DMS79 treated with DMSO at 0.1 percent for 48 hours (cell line): ENCODE measurements at regions not wholly inside any gene's neighbourhood (a gene's known extent, or its start where the extent isn't known, plus 50 kb on each side); places are given as distances from the start of the nearest gene placed in this dataset.

Source experiments
- DNase-seq: peaks from one replicate; lab custom pipeline; 2025; lab: John Stamatoyannopoulos, UW

DNA sequence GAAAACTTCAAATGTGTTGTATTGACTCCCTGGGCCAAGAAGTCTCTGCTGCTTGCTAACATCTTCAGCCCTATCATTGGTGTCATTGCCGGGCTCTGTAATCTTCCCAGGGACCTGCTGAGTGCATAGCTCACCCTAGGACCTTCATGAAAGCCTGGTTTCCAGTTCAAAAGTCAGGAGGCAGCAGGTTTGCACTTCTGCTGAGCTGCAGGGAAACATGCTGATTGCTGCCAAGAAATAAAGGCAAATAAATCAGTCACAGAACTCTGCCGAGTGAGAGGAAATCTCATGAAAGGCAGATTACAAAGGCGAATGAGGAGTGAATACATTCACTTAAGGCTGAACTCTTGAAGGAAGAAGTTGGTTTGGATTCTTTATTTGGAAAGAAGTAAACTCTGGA, 1947.6 kb upstream of the CELF4 start:
- DNase-seq, result no peak

DNA sequence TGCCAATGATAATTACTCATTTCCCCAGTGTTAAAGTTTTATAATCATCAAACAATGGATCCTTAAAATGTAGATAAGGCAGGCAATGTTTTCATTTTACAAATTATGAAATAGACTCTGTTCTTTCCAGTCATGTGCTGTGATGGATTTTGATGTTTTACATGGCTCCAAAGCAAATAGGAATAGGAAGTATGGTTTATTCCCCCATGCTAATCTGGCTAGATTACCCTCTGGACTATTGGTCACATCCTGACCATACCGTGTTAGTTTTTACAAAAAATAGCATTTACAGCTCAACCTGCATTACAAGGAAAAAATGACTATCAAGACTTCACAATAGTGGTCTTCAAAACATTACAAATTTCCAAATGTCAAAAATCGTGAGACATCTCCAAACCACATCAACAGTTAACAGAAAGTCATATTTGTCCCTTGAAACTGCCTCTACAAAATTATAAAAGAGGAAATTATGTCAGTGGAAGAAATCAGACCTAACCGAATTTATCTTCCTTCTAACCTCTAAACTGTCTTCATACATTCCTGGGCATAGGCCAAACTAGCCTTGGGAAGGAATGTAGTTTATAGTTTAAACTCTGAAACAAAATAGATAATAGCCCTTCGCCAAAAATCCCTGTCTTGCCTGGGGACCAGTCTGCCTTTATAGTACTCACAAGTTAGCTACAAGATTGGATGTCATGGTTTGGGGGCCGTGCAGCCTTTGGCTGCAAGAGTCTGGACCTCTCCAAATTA, 1941.2 kb upstream of the CELF4 start:
- DNase-seq, result no peak

DNA sequence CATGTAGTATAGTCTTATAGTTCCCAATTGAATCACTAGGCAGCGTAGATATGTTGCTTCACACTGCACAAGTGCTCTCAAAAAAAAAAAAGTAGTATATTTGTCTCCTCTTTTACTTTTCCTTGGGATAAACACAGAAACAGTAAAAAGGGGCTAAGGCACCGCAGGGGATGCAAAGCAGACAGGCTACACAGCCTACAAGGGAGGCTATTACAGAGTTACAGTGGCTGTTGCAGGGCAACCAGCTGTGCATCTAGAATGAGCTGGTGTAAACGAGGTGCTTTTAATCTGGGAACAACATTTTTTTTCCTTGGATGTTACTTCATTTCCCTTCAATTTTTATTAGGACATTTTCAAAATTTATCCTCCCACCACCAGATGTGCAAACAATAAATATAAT, 1934.7 kb upstream of the CELF4 start:
- peak; percentile 14 for DNase-seq

DNA sequence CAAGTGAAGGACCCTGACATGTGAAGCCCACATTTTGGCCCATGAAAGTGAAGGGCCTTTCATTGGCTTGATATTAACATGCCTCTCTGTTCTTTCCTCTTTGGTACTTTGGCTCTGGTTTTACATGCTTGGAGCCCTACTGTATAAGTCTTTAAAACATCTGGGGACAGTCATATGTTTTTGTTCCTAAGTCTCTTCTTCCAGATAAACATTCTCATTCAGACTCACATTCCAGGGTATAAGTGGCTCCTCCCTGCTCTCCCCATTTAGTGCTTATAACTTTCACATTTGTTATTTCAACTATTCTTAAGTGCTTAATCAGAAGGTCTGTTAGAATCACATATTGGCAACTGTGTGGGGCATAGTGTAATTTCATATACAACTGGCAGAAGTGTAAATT, 1932.2 kb upstream of the CELF4 start:
- no peak for DNase-seq

DNA sequence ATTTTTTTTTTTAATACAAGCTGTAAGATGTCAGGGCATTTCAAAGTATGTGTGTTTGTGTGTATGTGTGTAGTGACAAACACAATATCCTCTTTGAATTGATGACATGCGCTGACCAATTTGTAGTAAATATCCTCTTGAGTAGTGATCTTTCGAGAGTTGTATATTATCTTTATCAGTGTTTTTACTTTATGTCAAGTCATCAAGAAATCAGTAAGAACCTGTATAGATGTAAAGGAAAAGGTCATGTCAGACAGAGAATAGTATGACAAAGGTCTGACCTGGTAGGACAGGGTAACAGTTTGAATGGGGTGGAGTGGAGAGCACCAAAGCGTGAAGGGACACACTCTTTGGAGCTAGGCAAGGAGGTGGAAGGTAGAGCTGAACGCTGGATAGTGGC, 1931.4 kb upstream of the CELF4 start:
- DNase-seq, result no peak

DNA sequence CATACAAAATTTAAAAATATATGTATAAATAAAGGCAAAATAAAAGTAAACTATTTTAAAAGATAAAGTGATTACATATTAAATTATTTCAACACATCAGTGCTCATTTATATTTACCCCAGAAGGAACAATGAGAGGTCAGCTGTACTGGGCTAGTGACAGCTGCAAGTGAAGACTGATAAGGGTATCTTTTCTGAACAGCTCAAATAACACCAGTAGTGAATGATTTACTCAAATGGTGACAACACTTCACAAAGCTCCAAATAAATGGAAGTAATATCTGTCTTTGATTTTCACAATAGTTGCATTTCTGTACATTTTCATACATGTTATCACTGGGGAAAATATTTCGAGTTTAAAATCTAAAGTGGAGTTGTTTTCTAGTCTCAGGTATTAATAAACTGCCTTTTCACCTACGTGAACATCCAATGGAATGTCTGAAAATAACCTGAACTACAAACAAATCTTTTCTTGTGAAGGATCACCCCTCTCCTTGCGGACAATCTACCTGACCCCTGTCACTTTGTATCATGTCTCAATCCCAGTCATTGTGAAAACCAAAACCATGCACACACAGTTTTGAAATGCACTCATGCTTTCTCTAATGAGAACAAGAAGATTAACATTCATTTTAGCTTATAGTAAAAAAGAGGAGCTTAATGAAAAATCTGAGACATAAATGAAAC, 1928.8 kb upstream of the CELF4 start:
- DNase-seq, result no peak

DNA sequence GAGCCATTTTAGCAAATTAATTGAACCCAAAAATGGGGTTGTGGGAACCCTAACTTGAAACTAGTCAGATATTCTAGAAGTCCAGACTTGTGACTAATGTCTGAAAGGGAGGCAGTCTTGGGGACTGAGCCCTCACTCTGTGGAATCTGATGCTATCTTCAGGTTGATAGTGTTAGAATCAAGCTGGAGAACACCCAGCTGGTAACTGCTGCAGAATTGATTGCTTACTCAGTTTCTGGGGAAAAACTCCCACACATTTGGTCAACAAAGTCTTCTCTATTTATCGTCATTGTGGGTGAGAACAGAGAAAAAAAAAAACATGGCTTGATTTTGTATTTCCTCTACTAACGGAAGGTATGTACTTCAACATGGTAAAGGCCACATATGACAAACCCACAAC, 1925.8 kb upstream of the CELF4 start:
- no peak for DNase-seq

DNA sequence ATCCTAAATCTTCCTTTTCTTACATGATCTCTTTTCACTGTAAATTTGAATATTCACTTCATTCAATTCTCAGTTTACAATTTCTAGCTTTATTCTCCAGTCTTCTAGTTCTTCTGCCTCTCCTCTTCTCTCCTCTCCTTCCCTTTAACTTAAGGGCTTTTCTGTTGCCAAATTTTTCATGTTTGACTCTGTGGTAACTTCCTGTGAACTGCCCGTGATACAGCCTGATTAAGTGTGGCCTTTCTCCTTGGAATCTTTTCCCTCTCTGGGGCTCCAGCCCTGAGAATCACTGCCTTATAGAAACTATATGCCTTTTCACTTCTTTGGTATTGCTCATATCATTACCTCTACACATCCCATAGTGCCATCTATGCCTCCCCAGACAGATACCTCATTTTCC, 1923.8 kb upstream of the CELF4 start:
- no peak for DNase-seq

DNA sequence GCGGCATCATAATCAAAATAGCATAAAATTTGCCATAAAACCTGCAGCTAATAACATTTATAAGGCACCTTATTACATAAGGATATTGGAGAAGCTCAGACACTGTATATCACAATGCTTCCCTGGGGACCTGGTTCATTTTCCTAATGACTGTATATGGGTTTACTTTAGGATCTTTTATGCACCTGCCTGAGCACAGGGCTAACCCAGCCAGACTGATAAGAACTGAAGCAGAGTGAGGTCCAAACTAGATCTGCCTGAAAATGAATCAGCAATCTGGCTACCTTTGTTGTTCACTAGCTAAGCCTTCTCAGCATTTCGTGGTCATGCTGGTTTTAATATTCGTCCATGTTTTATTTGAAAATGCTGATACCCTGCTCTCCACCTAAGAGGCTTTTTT, 1922.3 kb upstream of the CELF4 start:
- no peak for DNase-seq

DNA sequence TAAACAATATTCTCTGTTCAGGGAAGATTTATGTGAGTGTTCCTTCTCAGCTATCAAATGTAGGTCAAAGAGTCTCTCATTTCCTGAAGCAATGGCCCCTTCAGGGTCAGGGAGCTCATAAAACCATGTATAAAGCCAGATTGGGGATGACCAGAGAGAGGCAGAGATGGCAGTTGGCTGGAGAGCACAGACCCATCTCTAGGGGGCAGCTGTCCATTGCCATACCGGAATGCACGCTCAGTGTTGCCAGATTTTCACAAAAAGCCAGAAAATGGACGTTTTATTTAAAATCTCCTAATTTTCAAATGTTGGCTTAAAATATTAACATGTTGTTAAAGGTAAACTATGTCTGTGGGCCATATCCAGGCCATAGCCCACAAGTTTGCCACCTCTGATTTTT, 1920.7 kb upstream of the CELF4 start:
- DNase-seq, result no peak

DNA sequence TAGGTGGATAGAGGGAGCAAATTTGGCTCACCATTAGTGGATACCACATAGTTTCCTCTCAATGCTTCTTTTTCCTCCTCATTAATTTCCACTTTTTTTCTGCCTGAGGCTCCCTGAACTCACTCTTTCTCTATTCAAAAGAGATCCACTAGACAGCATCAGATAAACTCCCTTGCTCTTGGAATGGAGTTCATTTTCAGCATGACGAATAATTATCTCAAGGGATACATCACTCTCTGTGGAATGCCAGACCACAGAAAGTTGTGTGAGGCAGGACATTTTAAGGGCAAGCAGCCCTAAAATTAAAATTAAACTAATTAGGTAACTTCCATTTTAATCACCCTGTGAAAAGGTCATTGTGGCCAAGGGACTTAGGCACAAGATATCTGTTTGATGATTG, 1920.1 kb upstream of the CELF4 start:
- no peak for DNase-seq

DNA sequence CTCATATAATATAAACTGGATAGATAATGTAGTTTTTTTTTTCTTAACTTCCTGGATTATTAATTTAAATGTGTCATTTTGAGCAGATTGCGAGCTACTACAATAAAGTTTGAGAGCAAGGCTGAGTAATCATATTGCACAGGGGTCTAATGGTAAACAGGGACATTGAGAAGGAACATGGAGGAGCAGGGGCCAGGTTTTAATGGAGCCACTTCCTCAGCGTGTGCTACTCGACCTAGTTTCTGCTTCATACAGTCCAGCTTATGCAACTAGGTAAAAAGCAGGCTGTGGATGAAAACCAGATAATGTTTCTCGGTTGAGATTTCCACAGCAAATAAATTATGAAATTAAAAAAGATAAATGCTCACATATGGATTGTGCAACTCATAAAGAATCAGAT, 1915.7 kb upstream of the CELF4 start:
- DNase-seq, result no peak

DNA sequence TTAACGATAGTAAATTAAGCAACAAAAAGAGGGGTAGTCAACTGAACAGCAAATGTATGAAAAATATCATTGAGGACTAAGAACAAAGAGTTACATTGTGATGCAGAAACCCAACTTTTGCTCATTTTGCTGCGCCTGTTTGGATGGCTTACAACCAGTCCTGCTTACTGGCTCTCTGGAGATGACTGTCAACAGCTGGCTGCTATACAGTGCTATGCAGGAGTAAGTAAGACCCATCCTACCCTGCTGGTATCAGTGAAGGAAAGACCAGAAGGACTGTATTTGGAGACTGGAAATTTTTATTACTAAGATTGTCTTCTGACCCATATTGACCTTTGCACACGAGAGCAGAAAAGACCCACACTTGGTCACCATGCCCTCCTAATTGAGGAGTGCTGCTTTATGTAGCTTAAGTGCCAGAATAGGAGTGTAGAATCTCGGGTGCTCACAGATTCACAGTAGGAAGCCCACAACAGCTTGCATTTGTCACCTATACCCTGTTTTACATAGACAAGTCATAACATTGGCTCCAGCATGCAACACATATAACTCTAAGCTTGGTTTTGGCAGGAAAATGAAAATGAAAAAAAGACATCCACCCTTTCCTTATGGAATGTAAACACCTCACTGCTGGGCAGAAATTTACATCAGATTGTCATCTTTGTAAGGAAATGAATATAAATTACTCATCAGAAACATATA, 1915.0 kb upstream of the CELF4 start:
- no peak for DNase-seq

DNA sequence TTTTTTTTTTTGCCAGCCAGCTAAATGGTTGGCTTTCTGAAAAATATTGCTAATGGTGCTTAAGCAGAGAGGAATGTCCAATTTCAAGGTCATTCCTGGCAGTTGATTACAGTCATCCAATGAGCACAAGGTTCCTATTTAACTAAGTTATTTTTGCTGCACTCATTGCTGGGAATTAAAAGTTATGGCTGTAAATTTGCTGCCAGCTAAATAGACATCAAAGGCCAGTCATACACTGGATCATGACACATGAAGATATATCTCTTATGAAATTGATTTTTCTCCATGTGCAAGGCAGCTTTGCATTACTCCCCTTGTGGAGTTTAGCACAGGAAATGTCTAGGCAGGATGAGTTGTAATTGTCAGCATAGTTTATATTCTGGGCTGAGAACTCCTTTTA, 1898.4 kb upstream of the CELF4 start:
- no peak for DNase-seq

DNA sequence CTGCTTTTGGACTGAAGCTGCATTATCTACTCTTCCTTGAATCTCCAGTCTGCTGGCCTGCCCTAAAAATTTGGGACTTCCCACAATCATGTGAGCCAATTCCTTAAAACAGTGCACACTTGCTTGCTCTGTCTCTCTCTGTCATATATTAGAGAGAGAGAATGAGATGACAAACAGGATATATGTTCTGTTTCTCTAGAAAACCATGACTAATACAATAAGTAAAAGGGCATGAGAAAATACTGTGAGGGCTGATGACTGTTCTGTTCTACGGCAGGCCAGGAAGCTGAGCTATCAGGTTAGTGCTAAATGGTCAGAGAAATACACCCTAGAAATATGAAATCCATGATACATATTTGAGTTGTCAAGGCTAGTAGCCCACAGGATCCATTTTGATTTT, 1896.8 kb upstream of the CELF4 start:
- DNase-seq, result no peak

DNA sequence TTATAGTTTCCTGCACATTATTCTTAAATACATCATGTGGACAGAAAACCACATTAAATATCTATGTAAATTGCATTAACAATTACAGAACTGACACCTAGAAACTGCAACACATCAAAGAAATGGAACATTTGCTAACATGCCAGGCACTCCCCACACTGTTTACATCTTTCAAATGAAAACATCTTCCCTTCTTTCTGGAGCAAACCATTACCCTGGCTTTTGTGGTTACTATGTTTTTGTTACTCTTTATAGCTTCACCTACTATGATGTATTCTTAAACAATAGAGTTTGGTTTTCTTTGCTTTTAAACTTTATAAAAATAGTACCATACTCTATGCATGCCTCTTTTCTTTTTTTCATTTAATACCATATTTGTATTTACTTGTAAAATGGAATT, 1894.5 kb upstream of the CELF4 start:
- DNase-seq, result no peak

DNA sequence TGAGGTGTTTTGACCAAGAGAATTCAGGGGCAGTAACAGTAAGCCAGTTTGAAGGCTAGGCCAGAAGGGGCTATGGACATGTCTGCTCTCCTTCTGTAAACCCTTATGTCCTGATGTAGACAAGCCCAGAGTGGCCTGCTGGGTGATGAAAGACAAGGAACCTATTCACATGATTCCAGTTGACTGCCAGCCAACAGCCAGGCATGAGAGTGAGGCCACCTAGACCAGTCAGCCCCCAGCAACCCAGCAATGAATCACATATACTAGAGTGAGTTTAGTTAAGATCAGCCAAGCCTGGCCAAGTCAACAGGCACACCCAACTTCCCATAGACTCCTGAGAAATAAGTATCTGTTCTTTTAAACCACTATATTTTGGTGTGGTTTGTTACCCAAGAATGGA, 1889.7 kb upstream of the CELF4 start:
- peak; percentile 14 for DNase-seq

DNA sequence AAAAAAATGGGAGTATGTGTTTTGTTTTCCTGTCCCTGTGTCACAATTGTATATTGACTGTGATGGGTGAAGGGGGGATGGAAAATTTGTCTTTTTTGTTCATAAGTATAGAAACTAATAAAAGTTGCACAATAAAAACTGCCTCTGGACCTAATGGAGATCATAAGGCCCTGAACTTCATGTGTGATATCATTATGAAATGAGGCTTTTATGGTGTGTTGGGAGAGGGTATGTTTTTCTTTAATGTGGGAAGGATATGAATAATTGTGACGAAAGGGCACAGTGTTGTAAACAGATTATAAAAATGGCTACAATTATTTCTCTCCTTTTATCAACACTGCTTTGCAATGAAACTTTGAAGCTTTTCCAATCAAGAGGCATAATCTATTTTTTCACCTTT, 1889.3 kb upstream of the CELF4 start:
- no peak for DNase-seq

DNA sequence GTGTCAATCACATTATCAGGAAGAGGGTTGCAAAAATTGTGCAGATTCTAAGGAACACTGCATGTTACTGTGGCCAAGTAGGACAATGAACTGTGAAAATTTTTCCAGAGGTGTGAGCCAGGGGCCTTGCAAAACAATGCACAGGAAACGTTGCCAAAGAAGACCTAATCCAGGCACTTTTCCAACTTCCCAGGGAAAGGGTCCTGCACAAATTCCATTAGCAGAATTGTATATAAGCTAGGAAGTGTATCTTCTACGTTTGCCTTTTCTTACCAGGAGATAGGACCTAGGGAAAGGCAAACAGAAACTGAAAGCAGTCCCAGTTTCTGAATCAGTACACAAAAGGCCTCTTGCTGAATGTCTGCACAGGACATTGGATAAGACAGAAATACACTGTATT, 1888.3 kb upstream of the CELF4 start:
- peak; percentile 35 for DNase-seq

DNA sequence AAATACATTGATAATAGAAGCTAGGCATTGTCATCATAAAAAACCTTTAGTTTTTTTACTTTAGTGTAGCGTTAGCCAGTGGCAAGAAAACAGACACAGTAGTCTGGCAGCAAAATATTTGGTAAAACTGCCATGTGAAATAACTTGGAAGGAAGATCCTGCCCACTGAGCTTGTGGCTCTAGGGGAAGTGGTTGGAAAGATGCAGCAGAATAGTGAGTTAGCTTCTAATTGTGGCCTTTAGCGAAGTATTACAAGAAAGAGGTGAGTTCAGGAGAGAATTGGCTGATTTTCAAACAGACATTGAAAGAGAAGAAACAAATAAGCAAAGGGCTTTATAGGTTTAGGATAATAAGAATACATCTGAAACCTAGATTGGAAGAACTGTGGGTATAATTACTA, 1887.8 kb upstream of the CELF4 start:
- no peak for DNase-seq

DNA sequence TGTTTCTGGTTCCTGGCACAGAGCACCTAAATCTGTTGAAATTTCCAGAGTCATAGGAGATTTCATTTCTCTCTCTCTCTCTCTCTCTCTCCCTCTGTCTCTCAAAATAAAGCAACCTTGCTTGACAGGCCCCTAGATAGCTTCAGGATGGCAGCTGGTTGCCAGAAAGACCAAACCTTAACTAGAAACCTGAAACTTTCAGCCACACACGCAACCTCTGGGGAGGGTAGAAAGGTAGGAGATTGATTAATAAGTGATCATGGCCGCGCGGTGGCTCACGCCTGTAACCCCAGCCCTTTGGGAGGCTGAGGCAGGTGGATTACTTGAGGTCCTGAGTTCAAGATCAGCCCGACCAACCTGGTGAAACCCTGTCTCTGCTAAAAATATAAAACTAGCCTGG, 1885.4 kb upstream of the CELF4 start:
- DNase-seq, result no peak

DNA sequence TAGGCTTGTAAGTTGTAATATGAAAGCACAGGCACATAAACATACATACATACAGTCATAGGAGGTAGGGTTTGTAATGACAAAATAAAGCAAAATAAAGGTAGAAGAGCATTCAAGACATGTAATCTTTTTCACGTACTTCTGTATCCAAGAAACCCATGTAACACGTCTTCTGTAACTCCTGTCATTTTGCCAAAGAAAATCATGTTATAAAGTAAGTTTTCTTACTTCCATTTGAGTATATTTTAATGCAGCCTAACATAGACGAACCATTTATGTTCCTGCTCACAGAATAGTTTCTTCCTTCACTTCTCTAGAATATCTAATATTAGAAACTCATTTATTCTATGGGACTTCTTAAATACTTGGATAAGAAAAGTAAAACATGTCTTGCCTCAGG, 1884.0 kb upstream of the CELF4 start:
- DNase-seq, result no peak

DNA sequence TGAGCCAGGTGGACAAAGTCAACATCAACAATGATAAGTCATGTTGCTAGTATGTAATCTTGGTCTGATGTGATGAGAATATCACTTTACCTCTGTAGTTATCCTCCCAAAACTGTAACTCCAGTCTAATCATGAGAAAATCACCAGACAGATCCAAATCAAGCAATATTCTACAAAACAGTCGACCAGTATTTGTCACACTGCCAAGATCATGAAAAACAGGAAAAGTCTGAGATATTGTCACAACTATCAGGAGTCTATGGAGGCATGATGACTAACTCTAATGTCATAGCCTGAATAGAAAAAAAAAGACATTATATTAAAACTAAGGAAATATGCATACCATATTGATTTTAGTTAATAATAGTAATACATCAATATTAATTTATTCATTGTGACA, 1883.3 kb upstream of the CELF4 start:
- no peak for DNase-seq
